Prostate gland (tissue), 2 donors: ENCODE measurements at regions not wholly inside any gene's neighbourhood (a gene's known extent, or its start where the extent isn't known, plus 50 kb on each side); places are given as distances from the start of the nearest gene placed in this dataset.

Experiments
- DNase-seq: peaks from one replicate; pipeline ENCODE4 v3.0.0-alpha.2; 2019; ENCODE audit warnings: low spot score
- H3K27ac ChIP-seq, 2 donors: fragments of 200-600 bp; sonication (generic); 2 replicates each; pipeline ENCODE4 v1.5.1; 2017 to 2019
- H3K27me3 ChIP-seq: fragments of 200-600 bp; sonication (generic); replicated peaks from 2 replicates; pipeline ENCODE4 v1.5.1; 2019; ENCODE audit not compliant: insufficient read depth
- H3K36me3 ChIP-seq, 2 donors: fragments of 200-600 bp; sonication (generic); 1 replicate in 1 of 2; 2 replicates in 1 of 2; pipeline versions ENCODE4 v1.5.1 to v1.8.1; 2017 to 2019
- H3K4me1 ChIP-seq: fragments of 200-600 bp; sonication (generic); replicated peaks from 2 replicates; pipeline ENCODE4 v1.5.1; 2019
- H3K4me3 ChIP-seq, 2 donors: fragments of 200-600 bp; sonication (generic); 2 replicates each; pipeline ENCODE4 v1.5.1; 2017 to 2019
- H3K9me3 ChIP-seq: fragments of 200-600 bp; sonication (generic); 2 replicates; pipeline ENCODE4 v1.5.1; 2017
- POLR2A ChIP-seq: fragments of 450-650 bp; IDR thresholded peaks from one replicate; pipeline ENCODE4 v1.6.1; 2016; ENCODE audit warnings: antibody characterized with exemption, mild to moderate bottlenecking
- POLR2AphosphoS5 ChIP-seq: sonication (generic); formaldehyde crosslinking; IDR thresholded peaks from one replicate; pipeline ENCODE4 v1.6.1; 2017; ENCODE audit warnings: antibody characterized with exemption
- WGBS: methylation state at CpG from one replicate; pipeline ENCODE4 v1.1.5; 2018; 5-methylcytosine and 5-hydroxymethylcytosine counted together
- intact Hi-C: fragments of 100-400 bp; cut with DNase I; formaldehyde crosslinking; loops from one replicate; pipeline ENCODE4 v1.14.2; 2022
- TF ChIP-seq, protein P1 (sequence below), 4 experiments: fragments of 200-600 bp in 2 of 4; fragments of 450-650 bp in 2 of 4; sonication (generic) in 2 of 4; IDR thresholded peaks; 1 replicate in 3 of 4; 2 replicates in 1 of 4; pipeline ENCODE4 v1.5.1; 2016 to 2019; ENCODE audit warnings: antibody characterized with exemption in 4 of 4, mild to moderate bottlenecking in 2 of 4, moderate library complexity in 2 of 4

DNA sequence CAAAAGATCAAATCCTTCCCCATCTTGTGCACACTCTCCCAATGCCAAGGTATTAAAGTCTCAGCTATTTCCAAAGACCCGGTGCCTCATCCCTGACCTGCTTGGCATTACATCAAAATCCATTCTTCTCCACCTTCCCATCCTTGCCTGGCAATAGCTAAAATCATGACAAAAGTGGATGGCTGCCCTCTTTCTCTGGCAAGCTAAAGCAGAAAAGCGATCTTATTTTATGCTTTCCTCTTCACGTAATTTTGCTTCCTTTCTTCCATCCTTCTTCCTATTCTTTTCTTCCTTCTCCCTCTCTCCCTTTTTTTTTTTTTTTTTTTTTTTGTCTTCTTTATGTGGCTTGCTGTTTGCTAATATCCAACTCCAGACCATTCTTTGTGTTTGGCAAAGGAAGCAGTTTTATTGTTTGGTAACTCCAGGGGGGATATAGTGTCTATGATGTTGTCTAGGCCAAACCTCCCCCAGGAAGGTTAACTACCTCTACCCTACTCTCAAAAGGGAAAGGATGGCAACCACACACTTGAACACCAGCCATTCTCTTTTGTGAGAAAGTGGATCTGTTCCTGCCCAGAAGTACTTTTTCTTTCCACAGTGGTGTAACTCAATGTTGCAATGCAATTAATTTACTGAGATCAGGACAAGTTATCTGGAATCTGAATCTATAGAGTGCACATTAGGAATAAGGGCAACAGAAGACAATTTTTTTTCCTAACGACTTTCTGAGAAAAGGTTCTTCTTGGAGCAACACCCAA lies 120.9 kb upstream of the TMEM161B start:
- 54% methylated on average over 4 of the region's 4 CpGs for WGBS
- no peak overlapping the region for H3K27ac ChIP-seq
- H3K4me3 ChIP-seq: no peak overlapping the region
- no peaks in the 10 kb centered on the region for H3K27me3 ChIP-seq
- no peaks in the 10 kb centered on the region for H3K36me3 ChIP-seq
- H3K9me3 ChIP-seq: no peaks in the 10 kb centered on the region
- DNase-seq: no peak
- TF ChIP-seq POLR2A (no peak), POLR2AphosphoS5 (no peak)
- TF ChIP-seq, protein P1, sequence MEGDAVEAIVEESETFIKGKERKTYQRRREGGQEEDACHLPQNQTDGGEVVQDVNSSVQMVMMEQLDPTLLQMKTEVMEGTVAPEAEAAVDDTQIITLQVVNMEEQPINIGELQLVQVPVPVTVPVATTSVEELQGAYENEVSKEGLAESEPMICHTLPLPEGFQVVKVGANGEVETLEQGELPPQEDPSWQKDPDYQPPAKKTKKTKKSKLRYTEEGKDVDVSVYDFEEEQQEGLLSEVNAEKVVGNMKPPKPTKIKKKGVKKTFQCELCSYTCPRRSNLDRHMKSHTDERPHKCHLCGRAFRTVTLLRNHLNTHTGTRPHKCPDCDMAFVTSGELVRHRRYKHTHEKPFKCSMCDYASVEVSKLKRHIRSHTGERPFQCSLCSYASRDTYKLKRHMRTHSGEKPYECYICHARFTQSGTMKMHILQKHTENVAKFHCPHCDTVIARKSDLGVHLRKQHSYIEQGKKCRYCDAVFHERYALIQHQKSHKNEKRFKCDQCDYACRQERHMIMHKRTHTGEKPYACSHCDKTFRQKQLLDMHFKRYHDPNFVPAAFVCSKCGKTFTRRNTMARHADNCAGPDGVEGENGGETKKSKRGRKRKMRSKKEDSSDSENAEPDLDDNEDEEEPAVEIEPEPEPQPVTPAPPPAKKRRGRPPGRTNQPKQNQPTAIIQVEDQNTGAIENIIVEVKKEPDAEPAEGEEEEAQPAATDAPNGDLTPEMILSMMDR (IDR thresholded peaks at IDR 0.05): no peak
- intact Hi-C loops: no loop called here
- no peaks in the 10 kb centered on the region for H3K4me1 ChIP-seq

DNA sequence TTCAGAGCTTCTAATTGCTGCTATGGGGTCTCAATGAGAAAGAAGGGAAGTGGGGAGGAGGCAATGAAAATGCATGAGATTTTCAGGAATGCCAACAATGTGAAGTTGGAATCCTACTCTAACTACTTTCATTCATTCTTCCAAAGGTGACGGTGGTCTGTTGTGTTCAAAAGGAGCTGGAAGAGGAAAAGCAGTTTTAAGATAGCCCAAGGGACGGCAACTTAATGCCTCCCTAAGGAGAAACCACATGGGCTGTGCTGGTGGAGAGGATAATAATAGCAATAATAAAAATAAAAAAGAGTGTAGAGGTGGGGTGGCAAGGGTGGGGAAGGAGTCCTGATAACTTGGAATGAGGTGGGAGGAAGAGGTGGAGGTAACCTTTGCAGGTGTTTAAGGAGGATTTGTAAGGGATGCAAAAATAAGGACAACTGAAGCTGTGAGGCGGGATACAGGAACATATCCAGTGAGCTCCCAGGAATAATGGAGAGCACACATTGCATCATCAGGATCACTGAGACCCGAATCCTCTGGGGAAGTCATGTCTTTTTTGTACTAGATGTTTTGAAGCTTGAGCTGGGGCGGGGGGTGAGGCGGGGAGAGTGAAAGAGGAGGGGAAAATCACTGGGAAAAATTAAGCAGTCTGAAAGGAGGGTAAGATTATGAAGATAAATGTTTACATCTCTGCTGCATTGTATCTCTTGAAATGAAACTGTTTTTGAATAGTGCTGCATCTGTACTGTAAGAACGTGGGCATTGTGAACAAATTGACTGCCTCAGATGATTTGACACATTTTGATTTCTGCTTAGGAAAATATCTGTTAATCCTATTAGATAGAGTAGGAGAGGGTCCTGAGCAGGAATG lies 120.1 kb upstream of the TMEM161B start:
- 67% methylated on average over 7 of the region's 7 CpGs for WGBS
- intact Hi-C loops: no loop called here
- Histone ChIP-seq H3K27me3 (no peaks in the 10 kb centered on the region), H3K4me3 (no peak overlapping the region), H3K9me3 (no peaks in the 10 kb centered on the region), H3K36me3 (no peaks in the 10 kb centered on the region), H3K27ac (no peak overlapping the region), H3K4me1 (no peaks in the 10 kb centered on the region)
- DNase-seq: no peak
- TF ChIP-seq POLR2AphosphoS5 (no peak), POLR2A (no peak)
- TF ChIP-seq, protein P1 (IDR thresholded peaks at IDR 0.05): no peak

DNA sequence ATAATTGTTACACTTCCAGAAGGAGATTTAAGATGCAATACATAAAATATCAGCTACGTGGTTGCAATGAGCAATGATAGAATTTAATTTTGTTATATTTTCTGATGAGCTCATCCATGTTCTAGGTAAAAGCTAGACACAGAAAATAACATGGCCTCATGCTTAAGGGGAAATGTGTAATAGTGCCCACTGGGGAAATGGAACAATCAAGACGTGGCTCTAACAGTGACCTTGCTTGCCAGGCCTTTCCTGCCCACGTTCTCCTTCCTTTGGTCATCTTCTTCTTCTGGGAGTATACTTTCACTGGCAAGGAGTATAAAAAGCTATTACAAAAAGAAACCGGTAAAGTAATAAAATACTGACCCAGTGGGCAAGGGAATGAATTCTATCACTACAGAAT lies 116.2 kb upstream of the TMEM161B start:
- DNase-seq: no peak
- Histone ChIP-seq H3K27ac (no peak overlapping the region), H3K9me3 (no peaks in the 10 kb centered on the region), H3K4me3 (no peak overlapping the region), H3K27me3 (no peaks in the 10 kb centered on the region), H3K4me1 (no peaks in the 10 kb centered on the region), H3K36me3 (no peaks in the 10 kb centered on the region)
- TF ChIP-seq POLR2A: no peak
- TF ChIP-seq, protein P1 (IDR thresholded peaks at IDR 0.05): no peak
- no peak for TF ChIP-seq POLR2AphosphoS5
- 70% methylated on average over 4 of the region's 4 CpGs for WGBS
- intact Hi-C loops: no loop called here

DNA sequence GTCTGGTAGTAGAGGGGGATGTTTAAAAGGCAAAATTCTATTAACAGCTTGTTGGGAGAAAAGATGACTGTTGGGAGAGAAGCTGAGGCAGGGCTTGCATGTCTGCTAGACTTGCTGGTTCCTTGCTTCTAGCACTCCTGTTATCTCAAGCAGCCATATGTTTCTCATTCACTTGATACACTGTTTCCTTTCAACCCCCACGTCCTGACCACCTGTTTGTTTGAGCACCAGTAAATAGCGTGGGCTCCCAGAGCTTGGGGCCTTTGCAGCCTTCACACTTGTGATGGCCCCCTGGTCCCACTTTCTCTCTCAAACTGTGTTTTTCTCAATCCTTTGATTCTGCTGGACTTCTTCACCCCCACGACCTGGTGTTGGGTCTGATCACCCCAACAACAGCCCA lies 111.7 kb upstream of the TMEM161B start:
- DNase-seq: no peak
- Histone ChIP-seq H3K4me1 (no peaks in the 10 kb centered on the region), H3K4me3 (no peak overlapping the region), H3K27ac (no peak overlapping the region), H3K27me3 (no peaks in the 10 kb centered on the region), H3K36me3 (no peaks in the 10 kb centered on the region), H3K9me3 (no peaks in the 10 kb centered on the region)
- 71% methylated on average over 3 of the region's 3 CpGs for WGBS
- intact Hi-C loops: no loop called here
- TF ChIP-seq POLR2A (no peak), POLR2AphosphoS5 (no peak)
- TF ChIP-seq, protein P1 (IDR thresholded peaks at IDR 0.05): no peak
